ENCODE measurements at regions not wholly inside any gene's neighbourhood (a gene's known extent, or its start where the extent isn't known, plus 50 kb on each side); places are given as distances from the start of the nearest gene placed in this dataset.

DNA sequence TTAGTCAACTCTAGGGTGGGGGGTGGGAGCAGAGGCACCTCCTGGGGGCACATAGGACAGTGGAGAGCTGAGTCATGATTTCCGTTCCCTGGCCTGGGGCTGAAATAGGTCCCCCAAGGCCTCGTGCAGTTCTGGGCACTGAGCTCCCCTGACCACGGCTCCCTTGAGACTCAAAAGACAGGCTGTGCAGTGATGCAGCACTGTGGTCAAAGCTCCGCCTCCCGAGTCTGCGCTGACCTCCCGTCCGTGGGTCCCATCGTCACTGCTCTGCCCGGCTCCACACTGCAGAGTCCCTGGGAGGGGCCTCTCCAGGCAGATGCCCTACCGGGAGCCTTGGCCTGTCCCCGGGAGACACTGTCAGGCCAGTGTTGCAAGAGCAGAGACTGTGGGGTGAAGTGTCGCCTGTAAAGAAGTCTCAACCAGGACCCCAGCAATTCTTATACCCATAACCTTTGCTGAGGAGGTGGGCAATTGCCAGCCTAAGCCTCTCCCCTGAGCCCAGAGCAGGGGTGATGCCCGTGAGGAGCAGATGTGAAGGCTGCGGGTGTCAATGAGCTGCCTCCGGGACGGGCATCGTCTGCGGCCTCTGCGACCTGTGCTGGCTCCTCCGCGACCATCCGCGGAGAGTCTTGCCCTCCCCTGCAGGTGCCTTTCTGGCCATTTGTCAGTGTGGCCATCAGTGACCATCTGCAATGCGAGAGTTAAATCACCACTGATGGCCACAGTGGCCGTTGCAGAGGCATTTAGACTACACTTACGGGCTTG is 877.3 kb downstream of the BRD1 start:
- TF ChIP-seq, protein P1, sequence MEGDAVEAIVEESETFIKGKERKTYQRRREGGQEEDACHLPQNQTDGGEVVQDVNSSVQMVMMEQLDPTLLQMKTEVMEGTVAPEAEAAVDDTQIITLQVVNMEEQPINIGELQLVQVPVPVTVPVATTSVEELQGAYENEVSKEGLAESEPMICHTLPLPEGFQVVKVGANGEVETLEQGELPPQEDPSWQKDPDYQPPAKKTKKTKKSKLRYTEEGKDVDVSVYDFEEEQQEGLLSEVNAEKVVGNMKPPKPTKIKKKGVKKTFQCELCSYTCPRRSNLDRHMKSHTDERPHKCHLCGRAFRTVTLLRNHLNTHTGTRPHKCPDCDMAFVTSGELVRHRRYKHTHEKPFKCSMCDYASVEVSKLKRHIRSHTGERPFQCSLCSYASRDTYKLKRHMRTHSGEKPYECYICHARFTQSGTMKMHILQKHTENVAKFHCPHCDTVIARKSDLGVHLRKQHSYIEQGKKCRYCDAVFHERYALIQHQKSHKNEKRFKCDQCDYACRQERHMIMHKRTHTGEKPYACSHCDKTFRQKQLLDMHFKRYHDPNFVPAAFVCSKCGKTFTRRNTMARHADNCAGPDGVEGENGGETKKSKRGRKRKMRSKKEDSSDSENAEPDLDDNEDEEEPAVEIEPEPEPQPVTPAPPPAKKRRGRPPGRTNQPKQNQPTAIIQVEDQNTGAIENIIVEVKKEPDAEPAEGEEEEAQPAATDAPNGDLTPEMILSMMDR (IDR thresholded peaks at IDR 0.05; ENCODE audit: low read depth, low read length), result no peak
- TF ChIP-seq POLR2A (IDR thresholded peaks at IDR 0.05; ENCODE audit: extremely low read depth, insufficient read length), result no peak
- TF ChIP-seq, protein P2, sequence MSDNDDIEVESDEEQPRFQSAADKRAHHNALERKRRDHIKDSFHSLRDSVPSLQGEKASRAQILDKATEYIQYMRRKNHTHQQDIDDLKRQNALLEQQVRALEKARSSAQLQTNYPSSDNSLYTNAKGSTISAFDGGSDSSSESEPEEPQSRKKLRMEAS (IDR thresholded peaks at IDR 0.05; ENCODE audit: low read depth, low read length), result no peak

Measured in NB4 (cell line).